ENCODE measurements at regions not wholly inside any gene's neighbourhood (a gene's known extent, or its start where the extent isn't known, plus 50 kb on each side); places are given as distances from the start of the nearest gene placed in this dataset.

- no peak for DNase-seq
These were observed 112.0 kb upstream of the CARMIL1 start for GRCh38 chr6:25166955-25167748.

- no peak for DNase-seq
These were observed 111.2 kb upstream of the CARMIL1 start for GRCh38 chr6:25167961-25168360.

- no peak for DNase-seq
These were observed 110.5 kb upstream of the CARMIL1 start for GRCh38 chr6:25168637-25169036.

DNA sequence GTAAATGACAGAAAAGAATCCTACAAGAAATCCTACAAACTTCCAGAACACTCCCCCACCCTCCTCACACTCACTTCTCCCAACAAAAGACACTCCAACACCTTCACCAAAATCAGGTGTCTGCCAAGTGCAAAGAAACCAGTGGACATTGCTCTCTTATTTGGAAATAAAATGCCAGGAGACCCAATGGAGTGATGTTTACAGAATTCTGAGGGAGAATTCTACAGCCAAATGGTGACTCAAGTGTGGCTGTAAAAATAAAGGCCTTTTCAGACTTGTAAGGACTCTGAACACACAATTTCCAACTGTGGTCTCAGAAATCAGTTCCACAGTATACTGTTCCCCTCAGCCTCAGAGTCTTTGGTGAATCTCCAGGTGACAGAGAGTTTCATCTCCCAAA, 109.6 kb upstream of the CARMIL1 start:
- no peak for DNase-seq

GRCh38 chr6:25169961-25170360, 109.2 kb upstream of the CARMIL1 start:
- no peak for DNase-seq

GRCh38 chr6:25170640-25171039, 108.5 kb upstream of the CARMIL1 start:
- no peak for DNase-seq

DNA sequence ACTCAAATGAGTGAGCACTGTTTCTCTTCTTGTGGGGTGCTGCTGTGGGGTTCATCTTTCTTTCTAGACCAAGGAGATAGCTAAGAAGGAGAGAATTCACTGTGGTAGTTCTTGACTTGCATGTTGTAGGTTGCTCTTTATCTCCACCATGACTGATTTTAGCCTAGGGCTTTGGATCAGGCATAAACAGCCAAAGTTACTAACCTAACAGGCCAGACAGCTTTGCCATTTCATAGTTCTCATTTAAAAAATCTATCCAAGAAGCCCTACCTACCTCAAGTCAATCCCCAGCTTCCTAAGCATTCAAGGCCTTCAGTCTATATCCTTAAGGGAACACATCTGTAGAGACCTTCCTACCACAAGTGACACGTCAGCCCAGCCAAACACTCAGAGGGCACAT, 107.9 kb upstream of the CARMIL1 start:
- no peak for DNase-seq

GRCh38 chr6:25172819-25173218, 106.4 kb upstream of the CARMIL1 start:
- no peak for DNase-seq

DNA sequence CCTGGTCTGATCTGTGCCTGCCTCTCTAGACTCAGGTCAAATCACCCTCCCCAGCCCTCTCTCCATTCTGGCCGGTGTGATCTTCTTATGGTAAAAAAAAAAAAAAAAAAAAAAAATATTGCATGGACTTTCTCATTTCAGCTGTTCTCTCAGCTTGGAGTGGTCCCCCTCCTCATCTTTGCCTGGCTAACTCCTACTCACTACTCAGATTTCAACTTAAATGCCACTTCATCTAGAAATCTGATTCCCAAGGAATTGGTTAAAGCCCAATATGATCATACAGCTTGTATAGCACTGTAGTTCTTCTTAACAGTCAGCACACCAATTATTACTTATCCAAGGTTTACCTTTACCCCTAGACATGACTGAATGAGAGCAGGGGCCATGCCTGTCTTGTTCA, 105.9 kb upstream of the CARMIL1 start:
- no peak for DNase-seq

DNA sequence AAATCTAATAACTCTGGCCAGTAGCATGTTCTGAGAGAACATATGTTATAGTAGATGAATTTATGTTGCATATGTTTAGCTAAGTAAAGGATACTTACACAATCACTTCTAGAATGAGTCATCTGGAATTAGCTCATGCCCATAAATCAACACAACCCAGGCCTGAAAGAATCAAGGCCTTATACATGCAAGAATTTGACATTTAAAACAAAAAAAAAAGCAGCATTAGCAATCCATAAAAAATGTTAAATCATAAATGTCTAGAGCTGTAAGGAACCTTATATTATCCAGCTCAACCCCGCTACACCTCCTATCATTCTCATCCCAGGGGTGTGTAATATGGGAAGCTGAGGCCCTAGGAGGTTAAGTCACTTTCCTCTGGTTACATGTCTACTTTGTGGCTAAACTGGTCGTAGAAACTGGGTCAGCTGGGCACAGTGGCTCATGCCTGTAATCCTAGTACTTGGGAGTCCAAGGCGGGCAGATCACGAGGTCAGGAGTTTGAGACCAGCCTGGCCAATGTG, 105.2 kb upstream of the CARMIL1 start:
- DNase-seq, result no peak

DNA sequence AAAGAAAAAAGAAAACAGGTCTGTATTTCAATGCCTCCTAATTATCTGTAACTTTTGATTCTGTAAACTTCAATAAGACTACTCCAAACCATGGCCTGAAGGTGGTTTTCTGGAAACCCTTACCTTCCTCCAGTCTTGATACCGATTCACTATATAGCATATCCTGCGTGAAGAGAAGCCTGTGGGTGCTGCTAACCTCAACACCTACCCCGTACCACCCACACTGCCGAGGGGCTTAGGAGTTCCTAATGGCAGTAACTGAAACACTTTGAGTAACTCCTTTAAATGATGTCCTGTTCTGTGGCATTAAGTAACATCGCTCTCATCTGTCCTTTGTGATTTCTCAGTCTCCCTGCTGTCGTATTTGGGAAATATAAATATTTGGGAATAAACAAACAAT, 104.5 kb upstream of the CARMIL1 start:
- no peak for DNase-seq

GRCh38 chr6:25175196-25175595, 104.0 kb upstream of the CARMIL1 start:
- no peak for DNase-seq

GRCh38 chr6:25175681-25176080, 103.5 kb upstream of the CARMIL1 start:
- DNase-seq, result no peak

DNA sequence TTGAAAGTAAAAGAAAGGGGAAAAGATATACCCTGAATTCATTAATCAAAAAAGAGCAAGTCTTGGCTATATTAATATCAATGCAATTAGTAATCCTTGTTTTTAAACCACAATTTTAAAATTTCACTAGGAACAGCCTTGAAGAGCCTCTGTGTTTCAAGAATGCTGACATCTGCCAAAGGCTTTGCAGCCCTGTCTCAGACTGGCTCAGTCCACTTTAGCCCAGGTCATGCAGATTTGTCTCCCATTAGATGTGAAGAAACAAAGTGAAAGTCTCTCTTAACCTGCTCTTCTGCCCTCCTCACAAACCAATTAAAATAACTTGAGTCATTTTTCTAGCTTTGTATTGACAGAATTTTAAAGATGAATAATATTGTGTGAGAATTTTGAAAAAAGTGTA, 102.7 kb upstream of the CARMIL1 start:
- no peak for DNase-seq

GRCh38 chr6:25177500-25178028, 101.6 kb upstream of the CARMIL1 start:
- DNase-seq, result no peak

DNA sequence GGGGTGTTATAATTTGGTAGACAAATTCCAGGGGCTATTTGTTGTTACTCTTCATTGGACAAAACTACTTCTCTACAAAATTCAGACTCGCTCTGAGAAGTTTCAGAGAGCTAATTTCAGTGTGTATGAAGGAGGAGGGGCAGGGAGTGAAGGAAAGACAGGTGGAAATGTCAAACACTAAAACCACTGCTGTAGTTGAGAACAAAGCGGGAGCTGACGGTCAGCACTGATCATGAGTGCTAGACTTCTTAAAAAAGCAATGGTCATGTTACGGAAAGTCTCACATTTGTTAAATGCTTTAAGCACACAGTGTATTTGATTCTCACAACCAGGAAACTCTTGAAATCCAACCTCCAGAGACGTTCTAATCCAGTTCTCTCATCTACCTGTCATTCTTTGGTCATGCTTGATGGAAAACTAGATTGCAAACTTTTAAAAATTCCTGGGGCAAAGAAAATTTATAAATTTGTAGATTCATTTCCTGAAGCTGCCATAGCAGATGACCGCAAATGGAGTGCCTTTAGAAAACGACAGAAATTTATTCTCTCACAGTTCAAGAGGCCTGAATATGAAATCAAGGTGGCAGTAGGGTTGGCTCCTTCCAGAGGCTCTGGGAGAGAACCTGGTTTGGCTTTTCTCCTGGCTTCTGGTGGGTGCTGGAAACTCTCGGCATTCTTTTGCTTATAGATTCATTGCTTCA, 100.7 kb upstream of the CARMIL1 start:
- DNase-seq, result no peak

DNA sequence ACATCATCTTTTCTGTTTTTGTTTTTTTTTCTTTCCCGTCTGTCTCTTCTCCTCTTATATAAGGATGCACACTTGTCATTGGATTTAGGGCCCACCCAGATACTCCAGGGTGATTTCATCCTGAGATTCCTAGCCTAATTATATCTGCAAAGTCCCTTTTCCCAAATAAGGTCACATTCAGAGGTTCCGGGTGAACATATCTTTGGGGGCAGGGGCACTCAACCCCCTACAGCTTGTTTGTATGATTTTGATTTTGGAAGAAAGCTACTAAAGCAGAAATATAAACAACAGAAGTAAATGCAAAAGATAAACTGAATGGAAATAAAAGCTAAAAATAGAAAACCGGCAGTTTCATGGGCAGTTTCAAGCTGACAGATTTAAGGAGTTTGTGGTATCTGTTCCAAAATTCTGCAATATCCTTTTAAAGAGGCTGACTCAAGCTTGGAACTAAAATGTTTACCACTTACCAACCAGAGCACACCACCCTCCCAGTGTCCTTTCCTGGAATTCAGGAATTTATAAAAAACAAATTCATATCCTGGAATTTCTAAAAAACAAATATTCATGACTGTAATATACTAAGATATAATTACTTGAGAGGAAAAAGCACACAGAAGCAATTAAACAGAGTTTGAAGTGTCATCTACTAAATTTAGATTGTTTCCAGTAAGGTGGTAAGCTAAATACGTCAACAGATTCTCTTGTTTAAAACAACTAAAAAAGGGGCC, 100.0 kb upstream of the CARMIL1 start:
- no peak for DNase-seq

GRCh38 chr6:25180630-25181349, 98.4 kb upstream of the CARMIL1 start:
- DNase-seq, result no peak

- DNase-seq, result no peak
These were observed 97.8 kb upstream of the CARMIL1 start for GRCh38 chr6:25181350-25181724.

DNA sequence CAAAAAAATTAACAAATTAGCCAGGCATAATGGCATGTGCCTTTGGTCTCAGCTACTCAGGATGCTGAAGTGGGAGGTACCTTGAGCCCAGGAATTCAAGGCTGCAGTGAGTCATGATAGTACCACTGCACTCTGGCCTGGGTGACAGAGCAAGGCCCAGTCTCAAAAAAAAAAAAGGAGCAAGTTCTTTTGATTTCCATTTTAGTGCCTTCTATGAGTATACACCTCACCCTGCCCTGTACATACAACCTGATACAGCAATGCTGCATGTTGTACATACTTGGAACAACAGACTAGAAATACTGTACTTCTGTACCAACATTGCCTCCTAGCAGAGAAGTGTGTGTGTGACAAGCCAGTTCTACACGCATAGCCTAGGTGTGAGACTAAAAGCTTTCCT, 97.3 kb upstream of the CARMIL1 start:
- DNase-seq, result no peak

DNA sequence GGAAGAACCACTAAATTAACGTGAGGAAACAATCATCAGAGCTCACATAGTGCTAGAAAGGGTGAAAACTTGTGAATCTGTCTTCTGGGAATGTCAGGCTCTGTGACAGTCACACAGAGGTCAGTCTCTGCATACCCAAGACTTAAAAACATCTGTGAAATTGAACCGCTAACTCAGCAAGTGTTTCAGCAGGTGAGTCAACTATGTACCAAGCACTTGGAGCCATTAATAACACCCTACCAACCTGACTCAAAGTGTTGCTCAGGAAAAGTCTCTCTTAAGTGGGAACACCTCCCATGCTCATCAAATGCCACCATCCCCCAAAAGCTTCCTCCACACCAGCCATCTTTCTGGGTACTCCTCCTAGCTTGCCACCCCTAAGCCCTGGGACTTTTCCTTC, 92.3 kb upstream of the CARMIL1 start:
- no peak for DNase-seq

- DNase-seq, result no peak
These were observed 90.9 kb upstream of the CARMIL1 start for GRCh38 chr6:25188232-25188631.

All from NCI-H1092 treated with DMSO at 0.1 percent for 48 hours (cell line).